ENCODE measurements at regions not wholly inside any gene's neighbourhood (a gene's known extent, or its start where the extent isn't known, plus 50 kb on each side); places are given as distances from the start of the nearest gene placed in this dataset.

GRCh38 chr17:70521821-70522256 is 352.5 kb downstream of the KCNJ2 start:
- TF ChIP-seq ESRRA (CRISPR knock-in tag; IDR thresholded peaks at IDR 0.05; ENCODE audit: borderline replicate concordance) (no peak), STAT6 (CRISPR knock-in tag; conservative IDR thresholded peaks at IDR 0.05; ENCODE audit: low read depth) (no peak), USF2 (CRISPR knock-in tag; IDR thresholded peaks at IDR 0.05) (no peak), CTCF (IDR thresholded peaks at IDR 0.05) (no peak), ELF4 (CRISPR knock-in tag; IDR thresholded peaks at IDR 0.05; ENCODE audit: low read depth) (no peak), TEAD4 (CRISPR knock-in tag; IDR thresholded peaks at IDR 0.05) (no peak), TEAD1 (CRISPR knock-in tag; IDR thresholded peaks at IDR 0.05) (no peak)
- TF ChIP-seq, protein P1, sequence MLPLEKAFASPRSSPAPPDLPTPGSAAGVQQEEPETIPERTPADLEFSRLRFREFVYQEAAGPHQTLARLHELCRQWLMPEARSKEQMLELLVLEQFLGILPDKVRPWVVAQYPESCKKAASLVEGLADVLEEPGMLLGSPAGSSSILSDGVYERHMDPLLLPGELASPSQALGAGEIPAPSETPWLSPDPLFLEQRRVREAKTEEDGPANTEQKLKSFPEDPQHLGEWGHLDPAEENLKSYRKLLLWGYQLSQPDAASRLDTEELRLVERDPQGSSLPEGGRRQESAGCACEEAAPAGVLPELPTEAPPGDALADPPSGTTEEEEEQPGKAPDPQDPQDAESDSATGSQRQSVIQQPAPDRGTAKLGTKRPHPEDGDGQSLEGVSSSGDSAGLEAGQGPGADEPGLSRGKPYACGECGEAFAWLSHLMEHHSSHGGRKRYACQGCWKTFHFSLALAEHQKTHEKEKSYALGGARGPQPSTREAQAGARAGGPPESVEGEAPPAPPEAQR (CRISPR knock-in tag; IDR thresholded peaks at IDR 0.05), result no peak
- TF ChIP-seq, protein P2, sequence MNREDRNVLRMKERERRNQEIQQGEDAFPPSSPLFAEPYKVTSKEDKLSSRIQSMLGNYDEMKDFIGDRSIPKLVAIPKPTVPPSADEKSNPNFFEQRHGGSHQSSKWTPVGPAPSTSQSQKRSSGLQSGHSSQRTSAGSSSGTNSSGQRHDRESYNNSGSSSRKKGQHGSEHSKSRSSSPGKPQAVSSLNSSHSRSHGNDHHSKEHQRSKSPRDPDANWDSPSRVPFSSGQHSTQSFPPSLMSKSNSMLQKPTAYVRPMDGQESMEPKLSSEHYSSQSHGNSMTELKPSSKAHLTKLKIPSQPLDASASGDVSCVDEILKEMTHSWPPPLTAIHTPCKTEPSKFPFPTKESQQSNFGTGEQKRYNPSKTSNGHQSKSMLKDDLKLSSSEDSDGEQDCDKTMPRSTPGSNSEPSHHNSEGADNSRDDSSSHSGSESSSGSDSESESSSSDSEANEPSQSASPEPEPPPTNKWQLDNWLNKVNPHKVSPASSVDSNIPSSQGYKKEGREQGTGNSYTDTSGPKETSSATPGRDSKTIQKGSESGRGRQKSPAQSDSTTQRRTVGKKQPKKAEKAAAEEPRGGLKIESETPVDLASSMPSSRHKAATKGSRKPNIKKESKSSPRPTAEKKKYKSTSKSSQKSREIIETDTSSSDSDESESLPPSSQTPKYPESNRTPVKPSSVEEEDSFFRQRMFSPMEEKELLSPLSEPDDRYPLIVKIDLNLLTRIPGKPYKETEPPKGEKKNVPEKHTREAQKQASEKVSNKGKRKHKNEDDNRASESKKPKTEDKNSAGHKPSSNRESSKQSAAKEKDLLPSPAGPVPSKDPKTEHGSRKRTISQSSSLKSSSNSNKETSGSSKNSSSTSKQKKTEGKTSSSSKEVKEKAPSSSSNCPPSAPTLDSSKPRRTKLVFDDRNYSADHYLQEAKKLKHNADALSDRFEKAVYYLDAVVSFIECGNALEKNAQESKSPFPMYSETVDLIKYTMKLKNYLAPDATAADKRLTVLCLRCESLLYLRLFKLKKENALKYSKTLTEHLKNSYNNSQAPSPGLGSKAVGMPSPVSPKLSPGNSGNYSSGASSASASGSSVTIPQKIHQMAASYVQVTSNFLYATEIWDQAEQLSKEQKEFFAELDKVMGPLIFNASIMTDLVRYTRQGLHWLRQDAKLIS (CRISPR knock-in tag; IDR thresholded peaks at IDR 0.05; ENCODE audit: borderline replicate concordance), result no peak
- TF ChIP-seq, protein P3, sequence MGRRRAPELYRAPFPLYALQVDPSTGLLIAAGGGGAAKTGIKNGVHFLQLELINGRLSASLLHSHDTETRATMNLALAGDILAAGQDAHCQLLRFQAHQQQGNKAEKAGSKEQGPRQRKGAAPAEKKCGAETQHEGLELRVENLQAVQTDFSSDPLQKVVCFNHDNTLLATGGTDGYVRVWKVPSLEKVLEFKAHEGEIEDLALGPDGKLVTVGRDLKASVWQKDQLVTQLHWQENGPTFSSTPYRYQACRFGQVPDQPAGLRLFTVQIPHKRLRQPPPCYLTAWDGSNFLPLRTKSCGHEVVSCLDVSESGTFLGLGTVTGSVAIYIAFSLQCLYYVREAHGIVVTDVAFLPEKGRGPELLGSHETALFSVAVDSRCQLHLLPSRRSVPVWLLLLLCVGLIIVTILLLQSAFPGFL (CRISPR knock-in tag; IDR thresholded peaks at IDR 0.05; ENCODE audit: borderline replicate concordance), result no peak
